ENCODE measurements at regions not wholly inside any gene's neighbourhood (a gene's known extent, or its start where the extent isn't known, plus 50 kb on each side); places are given as distances from the start of the nearest gene placed in this dataset.

DNA sequence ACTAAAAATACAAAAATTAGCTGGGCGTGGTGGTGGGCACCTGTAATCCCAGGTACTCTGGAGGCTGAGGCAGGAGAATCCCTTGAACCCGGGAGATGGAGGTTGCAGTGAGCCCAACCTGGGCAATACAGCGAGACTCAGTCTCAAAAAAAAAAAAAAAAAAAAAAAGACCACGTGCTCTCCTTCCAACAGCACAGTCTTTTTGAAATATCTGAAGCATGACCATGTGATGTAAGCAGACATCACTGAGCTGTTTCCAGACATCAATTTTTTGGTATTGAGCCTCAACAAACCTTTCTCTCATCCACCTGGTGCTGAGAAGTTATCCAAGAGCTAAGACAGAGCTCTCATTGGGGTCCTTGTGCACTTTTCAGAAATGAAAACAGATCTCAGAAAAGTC, 249.2 kb downstream of the FOXA2 start:
- TF ChIP-seq, protein P1, sequence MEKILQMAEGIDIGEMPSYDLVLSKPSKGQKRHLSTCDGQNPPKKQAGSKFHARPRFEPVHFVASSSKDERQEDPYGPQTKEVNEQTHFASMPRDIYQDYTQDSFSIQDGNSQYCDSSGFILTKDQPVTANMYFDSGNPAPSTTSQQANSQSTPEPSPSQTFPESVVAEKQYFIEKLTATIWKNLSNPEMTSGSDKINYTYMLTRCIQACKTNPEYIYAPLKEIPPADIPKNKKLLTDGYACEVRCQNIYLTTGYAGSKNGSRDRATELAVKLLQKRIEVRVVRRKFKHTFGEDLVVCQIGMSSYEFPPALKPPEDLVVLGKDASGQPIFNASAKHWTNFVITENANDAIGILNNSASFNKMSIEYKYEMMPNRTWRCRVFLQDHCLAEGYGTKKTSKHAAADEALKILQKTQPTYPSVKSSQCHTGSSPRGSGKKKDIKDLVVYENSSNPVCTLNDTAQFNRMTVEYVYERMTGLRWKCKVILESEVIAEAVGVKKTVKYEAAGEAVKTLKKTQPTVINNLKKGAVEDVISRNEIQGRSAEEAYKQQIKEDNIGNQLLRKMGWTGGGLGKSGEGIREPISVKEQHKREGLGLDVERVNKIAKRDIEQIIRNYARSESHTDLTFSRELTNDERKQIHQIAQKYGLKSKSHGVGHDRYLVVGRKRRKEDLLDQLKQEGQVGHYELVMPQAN (IDR thresholded peaks at IDR 0.05; ENCODE audit: borderline replicate concordance) = no peak
- TF ChIP-seq CHD1 (IDR thresholded peaks at IDR 0.05; ENCODE audit: low read length) (no peak), ZBTB17 (CRISPR knock-in tag; IDR thresholded peaks at IDR 0.05) (no peak), ZNF263 (CRISPR knock-in tag; IDR thresholded peaks at IDR 0.05; ENCODE audit: borderline replicate concordance) (no peak), BCOR (IDR thresholded peaks at IDR 0.05) (no peak), GABPA (tag; conservative IDR thresholded peaks at IDR 0.05; ENCODE audit: low read depth) (no peak), TBL1XR1 (IDR thresholded peaks at IDR 0.05; ENCODE audit: low read length in 2 of 2) (no peak), TARDBP (IDR thresholded peaks at IDR 0.05) (no peak), POLR2A (conservative IDR thresholded peaks at IDR 0.05) (no peak)
- TF ChIP-seq, protein P2, sequence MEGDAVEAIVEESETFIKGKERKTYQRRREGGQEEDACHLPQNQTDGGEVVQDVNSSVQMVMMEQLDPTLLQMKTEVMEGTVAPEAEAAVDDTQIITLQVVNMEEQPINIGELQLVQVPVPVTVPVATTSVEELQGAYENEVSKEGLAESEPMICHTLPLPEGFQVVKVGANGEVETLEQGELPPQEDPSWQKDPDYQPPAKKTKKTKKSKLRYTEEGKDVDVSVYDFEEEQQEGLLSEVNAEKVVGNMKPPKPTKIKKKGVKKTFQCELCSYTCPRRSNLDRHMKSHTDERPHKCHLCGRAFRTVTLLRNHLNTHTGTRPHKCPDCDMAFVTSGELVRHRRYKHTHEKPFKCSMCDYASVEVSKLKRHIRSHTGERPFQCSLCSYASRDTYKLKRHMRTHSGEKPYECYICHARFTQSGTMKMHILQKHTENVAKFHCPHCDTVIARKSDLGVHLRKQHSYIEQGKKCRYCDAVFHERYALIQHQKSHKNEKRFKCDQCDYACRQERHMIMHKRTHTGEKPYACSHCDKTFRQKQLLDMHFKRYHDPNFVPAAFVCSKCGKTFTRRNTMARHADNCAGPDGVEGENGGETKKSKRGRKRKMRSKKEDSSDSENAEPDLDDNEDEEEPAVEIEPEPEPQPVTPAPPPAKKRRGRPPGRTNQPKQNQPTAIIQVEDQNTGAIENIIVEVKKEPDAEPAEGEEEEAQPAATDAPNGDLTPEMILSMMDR (IDR thresholded peaks at IDR 0.05 in 2 of 3, conservative IDR thresholded peaks at IDR 0.05 in 1 of 3; ENCODE audit: insufficient read depth in 2 of 3, low read depth in 1 of 3, low read length in 3 of 3) = no peak
- TF ChIP-seq, protein P3, sequence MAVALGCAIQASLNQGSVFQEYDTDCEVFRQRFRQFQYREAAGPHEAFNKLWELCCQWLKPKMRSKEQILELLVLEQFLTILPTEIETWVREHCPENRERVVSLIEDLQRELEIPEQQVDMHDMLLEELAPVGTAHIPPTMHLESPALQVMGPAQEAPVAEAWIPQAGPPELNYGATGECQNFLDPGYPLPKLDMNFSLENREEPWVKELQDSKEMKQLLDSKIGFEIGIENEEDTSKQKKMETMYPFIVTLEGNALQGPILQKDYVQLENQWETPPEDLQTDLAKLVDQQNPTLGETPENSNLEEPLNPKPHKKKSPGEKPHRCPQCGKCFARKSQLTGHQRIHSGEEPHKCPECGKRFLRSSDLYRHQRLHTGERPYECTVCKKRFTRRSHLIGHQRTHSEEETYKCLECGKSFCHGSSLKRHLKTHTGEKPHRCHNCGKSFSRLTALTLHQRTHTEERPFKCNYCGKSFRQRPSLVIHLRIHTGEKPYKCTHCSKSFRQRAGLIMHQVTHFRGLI (CRISPR knock-in tag; IDR thresholded peaks at IDR 0.05) = no peak
- TF ChIP-seq, protein P4, sequence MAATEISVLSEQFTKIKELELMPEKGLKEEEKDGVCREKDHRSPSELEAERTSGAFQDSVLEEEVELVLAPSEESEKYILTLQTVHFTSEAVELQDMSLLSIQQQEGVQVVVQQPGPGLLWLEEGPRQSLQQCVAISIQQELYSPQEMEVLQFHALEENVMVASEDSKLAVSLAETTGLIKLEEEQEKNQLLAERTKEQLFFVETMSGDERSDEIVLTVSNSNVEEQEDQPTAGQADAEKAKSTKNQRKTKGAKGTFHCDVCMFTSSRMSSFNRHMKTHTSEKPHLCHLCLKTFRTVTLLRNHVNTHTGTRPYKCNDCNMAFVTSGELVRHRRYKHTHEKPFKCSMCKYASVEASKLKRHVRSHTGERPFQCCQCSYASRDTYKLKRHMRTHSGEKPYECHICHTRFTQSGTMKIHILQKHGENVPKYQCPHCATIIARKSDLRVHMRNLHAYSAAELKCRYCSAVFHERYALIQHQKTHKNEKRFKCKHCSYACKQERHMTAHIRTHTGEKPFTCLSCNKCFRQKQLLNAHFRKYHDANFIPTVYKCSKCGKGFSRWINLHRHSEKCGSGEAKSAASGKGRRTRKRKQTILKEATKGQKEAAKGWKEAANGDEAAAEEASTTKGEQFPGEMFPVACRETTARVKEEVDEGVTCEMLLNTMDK (IDR thresholded peaks at IDR 0.05; ENCODE audit: borderline replicate concordance, insufficient read depth, low read depth, low read length, poor library complexity, severe bottlenecking) = no peak

All from K562 (cell line).